Lung (tissue), 11 donors: ENCODE measurements at regions not wholly inside any gene's neighbourhood (a gene's known extent, or its start where the extent isn't known, plus 50 kb on each side); places are given as distances from the start of the nearest gene placed in this dataset.
A peak's percentile ranks its signal among the peaks of the same experiment; 100 is the strongest.

ENCODE experiments used
- ATAC-seq: fragments of 200-7000 bp; cut with Tn5 transposase; one replicate; pipeline ENCODE4 v1.9.1; 2020; ENCODE audit warnings: moderate number of reproducible peaks; ENCODE audit not compliant: insufficient read depth, low FRiP score
- DNase-seq, 3 donors: peaks; one replicate each; pipeline ENCODE4 v3.0.0-alpha.2; 2013 to 2017
- H3K27ac ChIP-seq, 2 donors: one replicate each; pipeline ENCODE4 v1.5.1; 2013; ENCODE audit warnings: mild to moderate bottlenecking in 2 of 2, moderate library complexity in 2 of 2, control low read depth in 1 of 2, inconsistent platforms in 1 of 2, low read depth in 1 of 2, low read length in 1 of 2
- H3K27me3 ChIP-seq, 3 donors: one replicate each; pipeline ENCODE4 v1.5.1; 2013; ENCODE audit warnings: low read length in 2 of 3; ENCODE audit not compliant: control insufficient read depth in 3 of 3, insufficient read depth in 3 of 3
- H3K36me3 ChIP-seq, 4 donors: one replicate each; pipeline ENCODE4 v1.5.1; 2013; ENCODE audit warnings: low read length in 4 of 4, mild to moderate bottlenecking in 1 of 4, moderate library complexity in 1 of 4; ENCODE audit not compliant: control insufficient read depth in 4 of 4, insufficient read depth in 4 of 4
- H3K4me1 ChIP-seq, 5 donors: one replicate each; pipeline ENCODE4 v1.5.1; 2013; ENCODE audit warnings: low read length in 5 of 5, mild to moderate bottlenecking in 2 of 5, moderate library complexity in 1 of 5; ENCODE audit not compliant: control insufficient read depth in 5 of 5, insufficient read depth in 5 of 5
- H3K4me3 ChIP-seq: one replicate; pipeline ENCODE4 v1.5.1; 2013; ENCODE audit warnings: mild to moderate bottlenecking, control low read depth, moderate library complexity
- H3K9ac ChIP-seq, 2 donors: one replicate each; pipeline ENCODE4 v1.5.1; 2013; ENCODE audit warnings: low read length in 2 of 2, control low read depth in 1 of 2; ENCODE audit not compliant: insufficient read depth in 1 of 2
- H3K9me3 ChIP-seq, 4 donors: one replicate each; pipeline ENCODE4 v1.5.1; 2013; ENCODE audit warnings: low read length in 3 of 4, mild to moderate bottlenecking in 1 of 4, moderate library complexity in 1 of 4; ENCODE audit not compliant: control insufficient read depth in 4 of 4, insufficient read depth in 3 of 4
- WGBS, 2 donors: extraction: QIAGEN DNeasy Blood & Tissue Kit; methylation state at CpG; one replicate each; pipeline ENCODE4 v1.1.7; 2013; 5-methylcytosine and 5-hydroxymethylcytosine counted together
- TF ChIP-seq, protein P1 (sequence below): IDR thresholded peaks from 2 replicates; pipeline ENCODE4 v1.5.1; 2012; ENCODE audit warnings: mild to moderate bottlenecking; ENCODE audit errors: control extremely low read depth, extremely low read depth
- donor health status: control.
- donor health status: control.
- donor health status: Bipolar disorder and iron deficiency.
- donor health status: healthy.
- donor health status: DM: yes; HTN: yes; CAD: no.

- Histone ChIP-seq H3K27ac (no peak overlapping the region), H3K9me3 (no peaks in the 10 kb centered on the region), H3K9ac (no peak overlapping the region), H3K36me3 (no peaks in the 10 kb centered on the region), H3K27me3 (no peaks in the 10 kb centered on the region), H3K4me3 (no peak overlapping the region), H3K4me1 (peaks cover 0 to 21% (median 10%) of the 10 kb centered on the region in 5 donors)
- DNase-seq (no peak), ATAC-seq (no peak)
- TF ChIP-seq, protein P1, sequence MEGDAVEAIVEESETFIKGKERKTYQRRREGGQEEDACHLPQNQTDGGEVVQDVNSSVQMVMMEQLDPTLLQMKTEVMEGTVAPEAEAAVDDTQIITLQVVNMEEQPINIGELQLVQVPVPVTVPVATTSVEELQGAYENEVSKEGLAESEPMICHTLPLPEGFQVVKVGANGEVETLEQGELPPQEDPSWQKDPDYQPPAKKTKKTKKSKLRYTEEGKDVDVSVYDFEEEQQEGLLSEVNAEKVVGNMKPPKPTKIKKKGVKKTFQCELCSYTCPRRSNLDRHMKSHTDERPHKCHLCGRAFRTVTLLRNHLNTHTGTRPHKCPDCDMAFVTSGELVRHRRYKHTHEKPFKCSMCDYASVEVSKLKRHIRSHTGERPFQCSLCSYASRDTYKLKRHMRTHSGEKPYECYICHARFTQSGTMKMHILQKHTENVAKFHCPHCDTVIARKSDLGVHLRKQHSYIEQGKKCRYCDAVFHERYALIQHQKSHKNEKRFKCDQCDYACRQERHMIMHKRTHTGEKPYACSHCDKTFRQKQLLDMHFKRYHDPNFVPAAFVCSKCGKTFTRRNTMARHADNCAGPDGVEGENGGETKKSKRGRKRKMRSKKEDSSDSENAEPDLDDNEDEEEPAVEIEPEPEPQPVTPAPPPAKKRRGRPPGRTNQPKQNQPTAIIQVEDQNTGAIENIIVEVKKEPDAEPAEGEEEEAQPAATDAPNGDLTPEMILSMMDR = no peak
- WGBS, 2 donors = 95 to 97% methylated on average over 1 of the region's 1 CpG
Observed at GRCh38 chr4:71277353-71277752, 61.5 kb upstream of the SLC4A4 start.

GRCh38 chr4:71283642-71284257 is 55.1 kb upstream of the SLC4A4 start:
- DNase-seq = no peak
- Histone ChIP-seq H3K36me3 (no peaks in the 10 kb centered on the region), H3K4me3 (no peak overlapping the region), H3K9ac (no peak overlapping the region), H3K27me3 (no peaks in the 10 kb centered on the region), H3K27ac (no peak overlapping the region), H3K4me1 (peaks cover 0 to 28% (median 6%) of the 10 kb centered on the region in 5 donors), H3K9me3 (no peaks in the 10 kb centered on the region)
- TF ChIP-seq, protein P1 = no peak
- 76 to 81% methylated on average over 2 of the region's 2 CpGs for WGBS, 2 donors
- no peak for ATAC-seq

DNA sequence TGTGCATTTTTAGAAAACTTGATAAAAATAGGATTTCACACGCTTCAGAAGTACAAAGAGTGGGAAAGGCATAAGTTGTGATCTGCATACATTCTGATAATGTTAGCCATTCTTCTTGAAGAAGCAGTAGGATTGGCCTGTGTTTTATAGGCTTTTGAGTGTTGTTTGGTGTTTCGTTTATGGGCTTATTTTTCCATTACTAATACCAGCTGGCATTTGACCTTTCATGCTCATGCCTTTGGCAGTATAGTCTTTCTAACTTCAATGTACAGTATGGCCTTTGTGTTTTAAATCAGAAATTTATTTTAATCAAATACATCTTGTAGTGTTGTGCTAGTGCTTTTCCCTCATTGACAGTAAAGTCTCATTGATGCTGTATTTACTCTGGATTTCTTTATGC is 51.5 kb upstream of the SLC4A4 start:
- no peak overlapping the region for H3K27ac ChIP-seq
- no peaks in the 10 kb centered on the region for H3K36me3 ChIP-seq
- WGBS, 2 donors = 89 to 90% methylated on average over 2 of the region's 2 CpGs
- no peaks in the 10 kb centered on the region for H3K27me3 ChIP-seq
- no peak overlapping the region for H3K4me3 ChIP-seq
- peak in 1 of 3 donors; percentile 50 for DNase-seq
- no peak for ATAC-seq
- TF ChIP-seq, protein P1 = no peak
- H3K9me3 ChIP-seq = no peaks in the 10 kb centered on the region
- no peak overlapping the region for H3K9ac ChIP-seq
- H3K4me1 ChIP-seq = peaks cover 0 to 28% (median 6%) of the 10 kb centered on the region in 5 donors

DNA sequence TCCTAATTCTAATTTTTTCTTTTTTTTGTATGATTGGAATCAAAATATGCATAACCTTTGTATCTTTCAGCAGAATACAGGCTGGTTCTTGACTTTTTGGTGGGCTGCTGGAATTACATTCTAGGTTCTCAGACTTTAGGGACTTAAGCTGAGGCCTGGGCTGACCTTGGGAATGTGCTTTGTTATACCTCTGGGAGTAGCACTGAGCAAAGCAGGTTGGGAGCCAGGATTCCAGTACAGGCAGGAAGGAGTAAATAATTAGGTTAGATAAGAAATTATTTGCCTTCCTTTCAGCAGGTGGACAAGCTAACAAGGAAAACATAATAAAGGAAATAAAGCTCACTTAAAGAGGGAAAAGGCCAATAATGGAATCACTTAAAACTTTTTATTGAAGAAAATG is 49.9 kb upstream of the SLC4A4 start:
- no peaks in the 10 kb centered on the region for H3K27me3 ChIP-seq
- H3K9me3 ChIP-seq = no peaks in the 10 kb centered on the region
- H3K9ac ChIP-seq = no peak overlapping the region
- DNase-seq = no peak
- no peak overlapping the region for H3K4me3 ChIP-seq
- no peak for ATAC-seq
- no peaks in the 10 kb centered on the region for H3K36me3 ChIP-seq
- peaks cover 0 to 20% (median 6%) of the 10 kb centered on the region in 5 donors for H3K4me1 ChIP-seq
- no peak overlapping the region for H3K27ac ChIP-seq
- TF ChIP-seq, protein P1 = no peak
